ENCODE measurements at regions not wholly inside any gene's neighbourhood (a gene's known extent, or its start where the extent isn't known, plus 50 kb on each side); places are given as distances from the start of the nearest gene placed in this dataset.

DNA sequence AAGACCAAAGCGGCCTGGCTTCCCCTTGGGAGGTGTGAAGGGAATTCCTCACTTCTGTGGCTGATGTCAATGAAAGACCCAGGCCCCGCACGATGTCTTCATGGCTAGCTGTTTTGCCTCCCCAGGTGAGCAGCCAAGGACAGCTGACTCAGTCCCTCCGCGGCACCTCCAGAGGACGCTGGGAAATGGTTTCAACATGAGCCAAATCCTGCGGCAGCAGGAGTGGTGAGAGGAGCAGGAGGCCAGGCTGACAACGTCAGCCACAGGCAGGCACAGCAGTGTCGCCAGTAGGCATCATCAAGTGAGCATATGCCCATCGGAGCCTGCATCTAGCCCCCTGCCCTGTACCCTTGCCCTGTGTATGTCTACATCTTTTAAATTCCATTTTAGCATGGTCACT lies 156.4 kb upstream of the RAB6C start:
- no peaks in the 10 kb centered on the region for H3K9me3 ChIP-seq (ENCODE audit: low read length)
- ChIA-PET CTCF (ENCODE audit: low intra/inter-chr PET ratio, low total read pairs) (no interaction called here), POLR2A (no interaction called here)
- TF ChIP-seq, protein P1, sequence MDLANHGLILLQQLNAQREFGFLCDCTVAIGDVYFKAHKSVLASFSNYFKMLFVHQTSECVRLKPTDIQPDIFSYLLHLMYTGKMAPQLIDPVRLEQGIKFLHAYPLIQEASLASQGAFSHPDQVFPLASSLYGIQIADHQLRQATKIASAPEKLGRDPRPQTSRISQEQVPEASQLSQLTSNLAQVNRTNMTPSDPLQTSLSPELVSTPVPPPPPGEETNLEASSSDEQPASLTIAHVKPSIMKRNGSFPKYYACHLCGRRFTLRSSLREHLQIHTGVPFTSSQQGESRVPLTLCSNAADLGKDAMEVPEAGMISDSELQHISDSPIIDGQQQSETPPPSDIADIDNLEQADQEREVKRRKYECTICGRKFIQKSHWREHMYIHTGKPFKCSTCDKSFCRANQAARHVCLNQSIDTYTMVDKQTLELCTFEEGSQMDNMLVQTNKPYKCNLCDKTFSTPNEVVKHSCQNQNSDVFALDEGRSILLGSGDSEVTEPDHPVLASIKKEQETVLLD (CRISPR knock-in tag; IDR thresholded peaks at IDR 0.05; ENCODE audit: low read depth) = no peak
- TF ChIP-seq SMAD3 (CRISPR knock-in tag; IDR thresholded peaks at IDR 0.05) (no peak), ZNF350 (CRISPR knock-in tag; IDR thresholded peaks at IDR 0.05; ENCODE audit: borderline replicate concordance, low read depth) (no peak), PHF8 (CRISPR knock-in tag; IDR thresholded peaks at IDR 0.05) (no peak), ZNF430 (CRISPR knock-in tag; IDR thresholded peaks at IDR 0.05) (no peak), SMAD9 (CRISPR knock-in tag; IDR thresholded peaks at IDR 0.05) (no peak), MAF1 (CRISPR knock-in tag; IDR thresholded peaks at IDR 0.05; ENCODE audit: borderline replicate concordance) (no peak), DMAP1 (CRISPR knock-in tag; IDR thresholded peaks at IDR 0.05) (no peak), CBX2 (IDR thresholded peaks at IDR 0.05; ENCODE audit: low read depth, low read length) (no peak), CBX2 (CRISPR knock-in tag; IDR thresholded peaks at IDR 0.05; ENCODE audit: low read depth) (no peak), ZNF138 (CRISPR knock-in tag; IDR thresholded peaks at IDR 0.05; ENCODE audit: low read depth) (no peak), ZNF546 (CRISPR knock-in tag; conservative IDR thresholded peaks at IDR 0.05) (no peak), KLF12 (CRISPR knock-in tag; IDR thresholded peaks at IDR 0.05; ENCODE audit: borderline replicate concordance) (no peak), RNF2 (conservative IDR thresholded peaks at IDR 0.05; ENCODE audit: low read depth) (no peak)
- TF ChIP-seq, protein P2, sequence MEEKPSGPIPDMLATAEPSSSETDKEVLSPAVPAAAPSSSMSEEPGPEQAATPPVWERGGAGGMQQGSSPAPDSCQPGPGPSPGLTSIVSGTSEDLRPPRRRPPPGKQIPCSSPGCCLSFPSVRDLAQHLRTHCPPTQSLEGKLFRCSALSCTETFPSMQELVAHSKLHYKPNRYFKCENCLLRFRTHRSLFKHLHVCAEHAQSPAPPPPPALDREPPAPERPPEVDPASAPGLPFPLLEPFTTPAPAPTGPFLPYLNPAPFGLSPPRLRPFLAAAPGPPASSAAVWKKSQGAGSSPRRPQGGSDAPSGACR (CRISPR knock-in tag; IDR thresholded peaks at IDR 0.05) = no peak
- no peak overlapping the region for H3K4me2 ChIP-seq (ENCODE audit: low read depth, low read length)
- no peak overlapping the region for H3K4me3 ChIP-seq (replicated peaks in 1 of 3; ENCODE audit: insufficient read depth in 1 of 3, low read depth in 2 of 3, low read length in 3 of 3)
- ATAC-seq = no peak
- no peak overlapping the region for H3K27ac ChIP-seq (ENCODE audit: extremely low read length, insufficient read depth, low read length)
- intact Hi-C loops (cut with micrococcal nuclease; ENCODE audit: unreplicated experiment) = no loop called here
- H3K79me2 ChIP-seq (ENCODE audit: insufficient read depth, low read length) = no peaks in the 10 kb centered on the region
- no peak for DNase-seq (ENCODE audit: low spot score)
- in situ Hi-C loops (cut with HindIII; ENCODE audit: extremely low pct_ligation_motif_present, low pct_unique_long_range_greater_than_20kb) = no loop called here
- H3K4me1 ChIP-seq (ENCODE audit: insufficient read depth, low read length) = no peaks in the 10 kb centered on the region
- no peak overlapping the region for H2AFZ ChIP-seq (ENCODE audit: low read length)
- BruUV-seq (replicated peaks) = no TSS peak
- H4K20me1 ChIP-seq (ENCODE audit: insufficient read depth, low read length) = no peaks in the 10 kb centered on the region
- peaks cover 0 to 42% of the 10 kb centered on the region in 2 experiments; a peak in 4 of 5 replicates for H3K27me3 ChIP-seq (ENCODE audit: control insufficient read depth in 1 of 2, insufficient read depth in 2 of 2, low read length in 2 of 2)
- H3K9ac ChIP-seq (ENCODE audit: insufficient read depth, low read depth, low read length) = no peak overlapping the region
- WGBS (ENCODE audit: low lambda C conversion rate) = 43% methylated on average over 10 of the region's 10 CpGs
- no peaks in the 10 kb centered on the region for H3K36me3 ChIP-seq (replicated peaks in 1 of 2; ENCODE audit: control insufficient read depth in 1 of 2, insufficient read depth in 2 of 2, low read length in 2 of 2)
- no peak for FAIRE-seq
